Keratinocyte (primary cell): ENCODE measurements at regions not wholly inside any gene's neighbourhood (a gene's known extent, or its start where the extent isn't known, plus 50 kb on each side); places are given as distances from the start of the nearest gene placed in this dataset.

Source experiments
- DNase-seq: peaks from one replicate; pipeline ENCODE4 v3.0.0-alpha.2; 2011; ENCODE audit warnings: low read depth, missing footprints, low spot score
- FAIRE-seq: peaks from 2 replicates; lab custom pipeline; 2011; peaks lifted over from hg19 to GRCh38; lab: Jason Lieb, UNC
- H2AFZ ChIP-seq: 2 replicates; pipeline ENCODE4 v1.6.0; 2012; ENCODE audit warnings: low read length, control low read depth, inconsistent platforms; ENCODE audit not compliant: control insufficient read depth
- H3K27ac ChIP-seq: 2 replicates; pipeline ENCODE4 v1.5.1; 2011; ENCODE audit warnings: low read length; ENCODE audit not compliant: control insufficient read depth, insufficient read depth
- H3K27me3 ChIP-seq: 3 replicates; pipeline ENCODE4 v1.6.0; 2011; ENCODE audit warnings: low read length; ENCODE audit not compliant: control insufficient read depth, insufficient read depth; ENCODE audit errors: extremely low read depth
- H3K36me3 ChIP-seq, 2 experiments: 2 replicates in 1 of 2; 3 replicates in 1 of 2; pipeline ENCODE4 v1.5.1; 2011; ENCODE audit warnings: low read length in 2 of 2, mild to moderate bottlenecking in 1 of 2; ENCODE audit not compliant: control insufficient read depth in 2 of 2, insufficient read depth in 2 of 2; ENCODE audit errors: extremely low read depth in 1 of 2
- H3K4me1 ChIP-seq: 3 replicates; pipeline ENCODE4 v1.5.1; 2011; ENCODE audit warnings: low read length; ENCODE audit not compliant: control insufficient read depth, insufficient read depth; ENCODE audit errors: extremely low read depth
- H3K4me2 ChIP-seq: 3 replicates; pipeline ENCODE4 v1.6.0; 2011; ENCODE audit warnings: low read depth, low read length; ENCODE audit not compliant: control insufficient read depth, insufficient read depth; ENCODE audit errors: extremely low read depth
- H3K4me3 ChIP-seq, 3 experiments: fragments of 200-600 bp in 1 of 3; sonication (generic) in 1 of 3; 2 replicates in 2 of 3; 3 replicates in 1 of 3; pipeline ENCODE4 v1.5.1; 2011 to 2016; ENCODE audit warnings: low read length in 3 of 3, mild to moderate bottlenecking in 3 of 3, control low read depth in 2 of 3, inconsistent platforms in 1 of 3, low read depth in 1 of 3, mixed read lengths in 1 of 3, mixed run types in 1 of 3, moderate library complexity in 1 of 3; ENCODE audit not compliant: control insufficient read depth in 2 of 3, insufficient read depth in 2 of 3; ENCODE audit errors: extremely low read depth in 1 of 3
- H3K79me2 ChIP-seq: 2 replicates; pipeline ENCODE4 v1.6.0; 2012; ENCODE audit warnings: low read length; ENCODE audit not compliant: control insufficient read depth, insufficient read depth
- H3K9ac ChIP-seq: 3 replicates; pipeline ENCODE4 v1.6.0; 2011; ENCODE audit warnings: low read length; ENCODE audit not compliant: control insufficient read depth, insufficient read depth; ENCODE audit errors: extremely low read depth
- H3K9me1 ChIP-seq: 3 replicates; pipeline ENCODE4 v1.6.0; 2011; ENCODE audit warnings: low read length; ENCODE audit not compliant: control insufficient read depth, insufficient read depth; ENCODE audit errors: extremely low read depth
- H3K9me3 ChIP-seq: 2 replicates; pipeline ENCODE4 v1.5.1; 2012; ENCODE audit warnings: low read depth, low read length; ENCODE audit not compliant: control insufficient read depth
- H4K20me1 ChIP-seq: 3 replicates; pipeline ENCODE4 v1.6.0; 2011; ENCODE audit warnings: low read length; ENCODE audit not compliant: control insufficient read depth, insufficient read depth; ENCODE audit errors: extremely low read depth
- EZH2 ChIP-seq: IDR thresholded peaks from one replicate; pipeline ENCODE4 v1.6.1; 2012; ENCODE audit warnings: inconsistent platforms, mild to moderate bottlenecking, low read length, moderate library complexity
- dilution Hi-C: fragments of 300-500 bp; cut with MboI; formaldehyde crosslinking; loops from one replicate; pipeline ENCODE4 v1.7.0; 2020; ENCODE audit warnings: low sequenced_read_pairs; ENCODE audit not compliant: extremely low pct_ligation_motif_present
- TF ChIP-seq, protein P1 (sequence below), 3 experiments: IDR thresholded peaks in 1 of 3; conservative IDR thresholded peaks in 1 of 3; optimal IDR thresholded peaks in 1 of 3; 2 replicates in 2 of 3; 3 replicates in 1 of 3; pipeline versions ENCODE3 to v1.5.1; 2011; ENCODE audit warnings: low read length in 3 of 3, mild to moderate bottlenecking in 3 of 3, moderate library complexity in 2 of 3, control low read depth in 1 of 3, inconsistent platforms in 1 of 3; ENCODE audit not compliant: insufficient read depth in 2 of 3; ENCODE audit errors: extremely low read depth in 1 of 3

DNA sequence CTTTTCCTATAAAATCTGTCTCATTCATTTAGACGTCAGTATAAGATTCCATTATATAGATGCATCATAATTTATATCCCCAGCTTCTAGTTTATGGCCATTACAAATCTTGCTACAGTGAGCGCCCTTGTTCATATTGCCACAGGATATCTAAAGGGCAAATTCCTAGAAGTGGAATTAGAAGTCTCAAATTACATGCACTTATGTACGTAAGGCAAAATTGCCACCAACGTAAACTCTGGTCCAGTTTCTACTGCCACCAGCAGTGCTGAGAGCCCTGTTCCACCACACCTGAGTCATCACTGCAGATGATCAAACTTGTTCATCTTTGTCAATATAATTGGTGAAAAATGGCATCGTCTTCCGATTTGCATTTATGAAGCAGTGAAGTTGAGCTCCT lies 90.9 kb upstream of the ID2 start:
- DNase-seq (no peak), FAIRE-seq (no peak)
- H3K36me3 ChIP-seq: no peaks in the 10 kb centered on the region
- H2AFZ ChIP-seq: no peak overlapping the region
- no peaks in the 10 kb centered on the region for H4K20me1 ChIP-seq
- no peaks in the 10 kb centered on the region for H3K9me1 ChIP-seq
- TF ChIP-seq, protein P1, sequence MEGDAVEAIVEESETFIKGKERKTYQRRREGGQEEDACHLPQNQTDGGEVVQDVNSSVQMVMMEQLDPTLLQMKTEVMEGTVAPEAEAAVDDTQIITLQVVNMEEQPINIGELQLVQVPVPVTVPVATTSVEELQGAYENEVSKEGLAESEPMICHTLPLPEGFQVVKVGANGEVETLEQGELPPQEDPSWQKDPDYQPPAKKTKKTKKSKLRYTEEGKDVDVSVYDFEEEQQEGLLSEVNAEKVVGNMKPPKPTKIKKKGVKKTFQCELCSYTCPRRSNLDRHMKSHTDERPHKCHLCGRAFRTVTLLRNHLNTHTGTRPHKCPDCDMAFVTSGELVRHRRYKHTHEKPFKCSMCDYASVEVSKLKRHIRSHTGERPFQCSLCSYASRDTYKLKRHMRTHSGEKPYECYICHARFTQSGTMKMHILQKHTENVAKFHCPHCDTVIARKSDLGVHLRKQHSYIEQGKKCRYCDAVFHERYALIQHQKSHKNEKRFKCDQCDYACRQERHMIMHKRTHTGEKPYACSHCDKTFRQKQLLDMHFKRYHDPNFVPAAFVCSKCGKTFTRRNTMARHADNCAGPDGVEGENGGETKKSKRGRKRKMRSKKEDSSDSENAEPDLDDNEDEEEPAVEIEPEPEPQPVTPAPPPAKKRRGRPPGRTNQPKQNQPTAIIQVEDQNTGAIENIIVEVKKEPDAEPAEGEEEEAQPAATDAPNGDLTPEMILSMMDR (optimal IDR thresholded peaks at IDR 0.05 in 1 of 3, IDR thresholded peaks at IDR 0.05 in 1 of 3, conservative IDR thresholded peaks at IDR 0.05 in 1 of 3; ENCODE audit: extremely low read depth in 1 of 3, insufficient read depth in 2 of 3, low read length in 3 of 3): no peak
- no peak for TF ChIP-seq EZH2
- dilution Hi-C loops: no loop called here
- no peak overlapping the region for H3K9ac ChIP-seq
- no peak overlapping the region for H3K4me2 ChIP-seq
- no peaks in the 10 kb centered on the region for H3K27me3 ChIP-seq
- H3K27ac ChIP-seq: no peak overlapping the region
- no peaks in the 10 kb centered on the region for H3K79me2 ChIP-seq
- H3K9me3 ChIP-seq: no peaks in the 10 kb centered on the region
- no peaks in the 10 kb centered on the region for H3K4me1 ChIP-seq
- no peak overlapping the region for H3K4me3 ChIP-seq

DNA sequence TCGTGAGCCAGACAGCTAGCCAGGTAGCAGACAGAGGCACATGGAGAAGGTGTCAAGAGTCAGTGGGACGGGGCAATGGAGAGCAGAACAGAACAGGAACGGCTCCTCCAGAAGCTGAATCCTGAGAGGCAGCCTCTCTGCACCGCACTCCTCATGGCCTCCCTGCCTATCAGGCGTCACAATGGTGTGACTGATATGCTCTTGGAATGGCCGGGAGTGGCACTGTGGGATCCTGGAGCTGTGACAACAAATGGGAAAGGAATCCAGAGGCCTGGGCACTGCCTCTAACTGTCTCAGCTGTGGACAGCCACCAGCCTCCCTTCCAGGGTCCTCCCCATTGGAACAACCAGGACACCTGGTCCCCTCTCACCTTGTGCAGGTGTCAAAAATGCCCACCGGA lies 89.1 kb upstream of the ID2 start:
- Histone ChIP-seq H3K79me2 (no peaks in the 10 kb centered on the region), H3K4me1 (no peaks in the 10 kb centered on the region), H3K4me2 (no peak overlapping the region), H2AFZ (no peak overlapping the region), H3K9me1 (no peaks in the 10 kb centered on the region), H3K4me3 (no peak overlapping the region), H3K27ac (no peak overlapping the region), H3K36me3 (no peaks in the 10 kb centered on the region), H3K9ac (no peak overlapping the region), H3K9me3 (no peaks in the 10 kb centered on the region), H4K20me1 (no peaks in the 10 kb centered on the region), H3K27me3 (no peaks in the 10 kb centered on the region)
- dilution Hi-C loops: no loop called here
- no peak for DNase-seq
- TF ChIP-seq, protein P1 (optimal IDR thresholded peaks at IDR 0.05 in 1 of 3, IDR thresholded peaks at IDR 0.05 in 1 of 3, conservative IDR thresholded peaks at IDR 0.05 in 1 of 3; ENCODE audit: extremely low read depth in 1 of 3, insufficient read depth in 2 of 3, low read length in 3 of 3): no peak
- TF ChIP-seq EZH2: no peak
- no peak for FAIRE-seq
